ENCODE measurements at regions not wholly inside any gene's neighbourhood (a gene's known extent, or its start where the extent isn't known, plus 50 kb on each side); places are given as distances from the start of the nearest gene placed in this dataset.

- TF ChIP-seq POLR2AphosphoS5 (IDR thresholded peaks at IDR 0.05) (no peak), EP300 (IDR thresholded peaks at IDR 0.05) (no peak), POLR2A (IDR thresholded peaks at IDR 0.05) (no peak)
- TF ChIP-seq, protein P1, sequence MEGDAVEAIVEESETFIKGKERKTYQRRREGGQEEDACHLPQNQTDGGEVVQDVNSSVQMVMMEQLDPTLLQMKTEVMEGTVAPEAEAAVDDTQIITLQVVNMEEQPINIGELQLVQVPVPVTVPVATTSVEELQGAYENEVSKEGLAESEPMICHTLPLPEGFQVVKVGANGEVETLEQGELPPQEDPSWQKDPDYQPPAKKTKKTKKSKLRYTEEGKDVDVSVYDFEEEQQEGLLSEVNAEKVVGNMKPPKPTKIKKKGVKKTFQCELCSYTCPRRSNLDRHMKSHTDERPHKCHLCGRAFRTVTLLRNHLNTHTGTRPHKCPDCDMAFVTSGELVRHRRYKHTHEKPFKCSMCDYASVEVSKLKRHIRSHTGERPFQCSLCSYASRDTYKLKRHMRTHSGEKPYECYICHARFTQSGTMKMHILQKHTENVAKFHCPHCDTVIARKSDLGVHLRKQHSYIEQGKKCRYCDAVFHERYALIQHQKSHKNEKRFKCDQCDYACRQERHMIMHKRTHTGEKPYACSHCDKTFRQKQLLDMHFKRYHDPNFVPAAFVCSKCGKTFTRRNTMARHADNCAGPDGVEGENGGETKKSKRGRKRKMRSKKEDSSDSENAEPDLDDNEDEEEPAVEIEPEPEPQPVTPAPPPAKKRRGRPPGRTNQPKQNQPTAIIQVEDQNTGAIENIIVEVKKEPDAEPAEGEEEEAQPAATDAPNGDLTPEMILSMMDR (IDR thresholded peaks at IDR 0.05) = no peak
- no peaks in the 10 kb centered on the region for H3K4me1 ChIP-seq
- no peaks in the 10 kb centered on the region for H3K27me3 ChIP-seq
- no peak overlapping the region for H3K4me3 ChIP-seq
- peaks cover 9% of the 10 kb centered on the region for H3K9me3 ChIP-seq
- no peaks in the 10 kb centered on the region for H3K36me3 ChIP-seq
- DNase-seq (ENCODE audit: low spot score in 2 of 2) = no peak
- 84% methylated on average over 1 of the region's 1 CpG for WGBS
- no peak overlapping the region for H3K27ac ChIP-seq
These were observed 115.0 kb downstream of the ADAM29 start for GRCh38 chr4:175033162-175033561.

DNA sequence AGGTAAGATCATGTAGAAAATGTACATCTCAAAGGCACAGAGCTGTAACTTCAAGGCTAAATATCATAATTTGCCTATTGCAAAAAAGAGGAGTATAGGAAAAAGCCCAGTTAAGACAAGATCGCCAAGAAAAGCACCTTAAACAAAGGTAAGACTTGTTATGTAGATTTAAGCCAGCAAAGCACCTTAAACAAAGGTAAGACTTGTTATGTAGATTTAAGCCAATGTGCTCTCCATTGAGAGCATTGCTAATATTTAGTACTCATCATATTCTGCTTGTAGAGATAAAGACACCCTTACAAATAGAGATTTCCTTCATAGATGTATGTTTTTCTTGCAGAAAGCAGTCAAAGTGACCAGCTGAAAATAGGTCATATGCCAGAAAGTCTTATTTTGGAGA, 115.8 kb downstream of the ADAM29 start:
- DNase-seq (ENCODE audit: low spot score in 2 of 2) = no peak
- no peak overlapping the region for H3K4me3 ChIP-seq
- H3K27me3 ChIP-seq = no peaks in the 10 kb centered on the region
- TF ChIP-seq POLR2A (IDR thresholded peaks at IDR 0.05) = no peak
- TF ChIP-seq EP300 (IDR thresholded peaks at IDR 0.05) = no peak
- H3K36me3 ChIP-seq = no peaks in the 10 kb centered on the region
- H3K27ac ChIP-seq = no peak overlapping the region
- no peaks in the 10 kb centered on the region for H3K4me1 ChIP-seq
- WGBS = 85% methylated on average over 1 of the region's 1 CpG
- peaks cover 9% of the 10 kb centered on the region for H3K9me3 ChIP-seq

DNA sequence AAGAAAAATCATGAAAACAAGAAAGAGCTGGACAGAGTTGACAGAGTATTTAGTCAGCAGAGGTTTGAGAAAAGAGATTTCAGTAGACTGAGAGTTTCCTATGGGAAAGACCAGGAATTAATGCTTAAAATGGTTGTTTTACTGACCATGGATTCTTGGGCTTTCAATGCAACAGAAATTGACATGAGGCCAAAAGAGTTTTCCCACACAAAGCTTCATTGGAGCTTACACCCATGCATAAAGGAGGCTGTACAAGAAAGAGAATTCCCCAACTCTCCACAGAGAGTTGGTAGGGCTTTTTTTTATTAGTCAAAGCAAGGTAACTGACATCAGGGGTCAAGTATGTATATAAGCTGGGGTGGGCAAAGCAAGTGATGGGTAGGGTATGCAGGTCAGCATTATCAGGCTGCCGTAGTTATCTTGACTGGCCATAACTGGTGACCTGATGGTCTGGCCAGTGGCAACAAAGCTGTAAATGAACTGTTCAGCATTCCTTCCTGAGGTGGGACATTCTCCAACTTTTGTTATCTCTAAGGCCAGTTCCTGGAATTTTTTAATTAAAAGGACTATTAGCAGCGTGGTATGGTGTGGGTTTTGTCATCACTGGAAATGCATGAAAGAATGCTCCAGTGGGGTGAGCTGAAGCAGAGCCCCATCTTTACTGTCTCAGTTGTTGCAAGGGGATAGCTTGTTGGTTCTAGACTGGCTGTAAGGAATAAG, 117.0 kb downstream of the ADAM29 start:
- TF ChIP-seq POLR2AphosphoS5 (IDR thresholded peaks at IDR 0.05) (no peak), EP300 (IDR thresholded peaks at IDR 0.05) (no peak), POLR2A (IDR thresholded peaks at IDR 0.05) (no peak)
- TF ChIP-seq, protein P1 (IDR thresholded peaks at IDR 0.05) = no peak
- DNase-seq (ENCODE audit: low spot score in 2 of 2) = no peak

DNA sequence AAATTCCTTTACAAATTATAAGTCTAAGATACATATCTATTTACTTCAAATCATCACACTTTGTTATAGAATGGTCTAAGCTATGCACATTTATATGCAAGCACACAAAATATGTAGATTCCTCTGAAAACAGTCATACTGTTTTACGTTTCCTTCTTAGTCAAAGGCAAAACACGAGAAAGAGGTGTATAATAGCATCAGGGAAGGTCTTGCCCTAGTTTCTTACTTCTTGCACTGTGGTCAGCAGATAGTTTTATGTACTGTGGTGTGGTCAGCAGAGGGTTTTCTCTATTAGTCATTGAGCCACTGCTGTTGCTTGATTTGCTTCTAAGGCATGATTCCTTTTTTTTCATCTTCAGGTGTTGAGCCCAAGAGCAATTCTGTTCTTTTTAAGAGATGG, 117.7 kb downstream of the ADAM29 start:
- no peaks in the 10 kb centered on the region for H3K36me3 ChIP-seq
- no peak overlapping the region for H3K27ac ChIP-seq
- TF ChIP-seq EP300 (IDR thresholded peaks at IDR 0.05) (no peak), POLR2AphosphoS5 (IDR thresholded peaks at IDR 0.05) (no peak), POLR2A (IDR thresholded peaks at IDR 0.05) (no peak)
- TF ChIP-seq, protein P1 (IDR thresholded peaks at IDR 0.05) = no peak
- no peak for DNase-seq (ENCODE audit: low spot score in 2 of 2)
- WGBS = 78% methylated on average over 2 of the region's 2 CpGs
- H3K27me3 ChIP-seq = no peaks in the 10 kb centered on the region
- H3K4me3 ChIP-seq = no peak overlapping the region
- H3K9me3 ChIP-seq = peaks cover 9% of the 10 kb centered on the region
- no peaks in the 10 kb centered on the region for H3K4me1 ChIP-seq

More for the DNA sequence above, 117.0 kb downstream of the ADAM29 start:
- 75% methylated on average over 2 of the region's 2 CpGs for WGBS
- Histone ChIP-seq H3K9me3 (peaks cover 9% of the 10 kb centered on the region), H3K27ac (no peak overlapping the region), H3K27me3 (no peaks in the 10 kb centered on the region), H3K4me3 (no peak overlapping the region), H3K36me3 (no peaks in the 10 kb centered on the region), H3K4me1 (no peaks in the 10 kb centered on the region)

DNA sequence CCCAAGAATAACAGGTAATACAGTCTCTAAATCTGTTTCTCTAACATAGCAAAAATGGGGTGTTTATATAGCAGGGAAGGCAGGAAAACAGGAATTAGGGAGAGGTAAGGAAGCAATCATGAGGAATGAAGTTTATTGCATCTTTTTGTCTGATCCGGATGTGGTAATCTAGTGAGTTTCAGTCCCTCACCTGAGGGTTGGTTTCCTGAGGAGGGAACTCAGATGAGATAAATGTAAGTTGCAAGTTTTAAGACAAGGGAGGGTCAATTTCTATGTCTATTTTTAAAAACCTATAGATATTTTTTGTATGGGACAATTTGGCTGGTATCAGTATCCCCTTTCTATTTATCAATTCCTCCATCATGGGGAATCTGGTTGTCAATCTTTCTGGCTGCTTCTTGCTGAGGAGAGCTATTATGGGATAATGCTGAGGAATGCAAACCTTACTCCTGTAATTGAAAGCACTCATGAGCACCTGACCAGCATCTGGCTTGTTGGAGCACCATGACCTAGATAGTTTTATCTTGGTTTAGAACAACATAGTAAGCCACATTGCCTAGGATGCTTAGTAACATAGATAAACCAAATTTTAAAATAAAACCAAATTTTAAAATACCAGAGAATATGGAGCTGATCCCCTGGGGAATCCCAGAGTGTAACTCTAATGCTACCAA, 130.1 kb downstream of the ADAM29 start:
- no peaks in the 10 kb centered on the region for H3K36me3 ChIP-seq
- H3K4me3 ChIP-seq = no peak overlapping the region
- peaks cover 3% of the 10 kb centered on the region for H3K9me3 ChIP-seq
- H3K4me1 ChIP-seq = no peaks in the 10 kb centered on the region
- H3K27ac ChIP-seq = no peak overlapping the region
- DNase-seq (ENCODE audit: low spot score in 2 of 2) = no peak
- 63% methylated on average over 1 of the region's 1 CpG for WGBS
- no peaks in the 10 kb centered on the region for H3K27me3 ChIP-seq
- TF ChIP-seq EP300 (IDR thresholded peaks at IDR 0.05) (no peak), POLR2AphosphoS5 (IDR thresholded peaks at IDR 0.05) (no peak), POLR2A (IDR thresholded peaks at IDR 0.05) (no peak)
- TF ChIP-seq, protein P1 (IDR thresholded peaks at IDR 0.05) = no peak
